Neural crest cell (in vitro differentiated cells): ENCODE measurements at regions not wholly inside any gene's neighbourhood (a gene's known extent, or its start where the extent isn't known, plus 50 kb on each side); places are given as distances from the start of the nearest gene placed in this dataset.
A peak's percentile ranks its signal among the peaks of the same experiment; 100 is the strongest.

Experiments used
- DNase-seq: peaks from one replicate; pipeline ENCODE4 v3.0.0; 2021; ENCODE audit warnings: low read depth, mixed read lengths, low spot score
- H3K27ac Mint-ChIP-seq: one replicate; pipeline ENCODE4 v1.8.0; 2021; ENCODE audit warnings: mild to moderate bottlenecking, mixed read lengths; ENCODE audit not compliant: unreplicated experiment
- H3K27me3 Mint-ChIP-seq: 2 replicates; pipeline ENCODE4 v1.8.0; 2021; ENCODE audit warnings: low read depth, mild to moderate bottlenecking, mixed read lengths
- H3K36me3 Mint-ChIP-seq: 2 replicates; pipeline ENCODE4 v1.8.0; 2021; ENCODE audit warnings: low read depth, mild to moderate bottlenecking, mixed read lengths
- H3K4me1 Mint-ChIP-seq: 2 replicates; pipeline ENCODE4 v1.8.0; 2021; ENCODE audit warnings: mixed read lengths
- H3K4me3 Mint-ChIP-seq: one replicate; pipeline ENCODE4 v1.8.0; 2021; ENCODE audit warnings: mild to moderate bottlenecking, mixed read lengths
- H3K9me3 Mint-ChIP-seq: 2 replicates; pipeline ENCODE4 v1.8.0; 2021; ENCODE audit warnings: mixed read lengths
- TF ChIP-seq, protein P1 (sequence below): fragments of 200-600 bp; sonication (generic); conservative IDR thresholded peaks from 2 replicates; pipeline ENCODE4 v1.5.0; 2021; ENCODE audit warnings: antibody characterized with exemption, mild to moderate bottlenecking

DNA sequence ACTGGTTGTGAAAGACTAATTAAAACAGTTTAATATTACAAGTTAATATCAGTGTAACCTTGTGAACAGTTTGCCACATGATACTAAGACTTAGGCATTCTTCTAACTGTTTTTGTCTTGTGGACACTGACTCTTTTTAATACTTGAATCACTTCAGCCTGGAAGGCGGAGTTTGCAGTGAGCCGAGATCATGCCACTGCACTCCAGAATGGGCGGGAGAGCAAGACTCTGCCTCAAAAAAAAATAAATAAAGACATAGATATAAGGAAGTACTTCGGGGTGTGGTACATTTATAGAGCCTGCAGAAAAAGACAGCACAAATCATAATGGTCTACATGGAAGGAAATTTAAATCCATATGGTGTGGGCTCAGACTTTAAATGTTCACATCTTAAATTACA is 300.4 kb upstream of the NETO1 start:
- H3K27ac Mint-ChIP-seq = no peak overlapping the region
- no peaks in the 10 kb centered on the region for H3K36me3 Mint-ChIP-seq
- H3K27me3 Mint-ChIP-seq = no peaks in the 10 kb centered on the region
- DNase-seq = no peak
- TF ChIP-seq, protein P1, sequence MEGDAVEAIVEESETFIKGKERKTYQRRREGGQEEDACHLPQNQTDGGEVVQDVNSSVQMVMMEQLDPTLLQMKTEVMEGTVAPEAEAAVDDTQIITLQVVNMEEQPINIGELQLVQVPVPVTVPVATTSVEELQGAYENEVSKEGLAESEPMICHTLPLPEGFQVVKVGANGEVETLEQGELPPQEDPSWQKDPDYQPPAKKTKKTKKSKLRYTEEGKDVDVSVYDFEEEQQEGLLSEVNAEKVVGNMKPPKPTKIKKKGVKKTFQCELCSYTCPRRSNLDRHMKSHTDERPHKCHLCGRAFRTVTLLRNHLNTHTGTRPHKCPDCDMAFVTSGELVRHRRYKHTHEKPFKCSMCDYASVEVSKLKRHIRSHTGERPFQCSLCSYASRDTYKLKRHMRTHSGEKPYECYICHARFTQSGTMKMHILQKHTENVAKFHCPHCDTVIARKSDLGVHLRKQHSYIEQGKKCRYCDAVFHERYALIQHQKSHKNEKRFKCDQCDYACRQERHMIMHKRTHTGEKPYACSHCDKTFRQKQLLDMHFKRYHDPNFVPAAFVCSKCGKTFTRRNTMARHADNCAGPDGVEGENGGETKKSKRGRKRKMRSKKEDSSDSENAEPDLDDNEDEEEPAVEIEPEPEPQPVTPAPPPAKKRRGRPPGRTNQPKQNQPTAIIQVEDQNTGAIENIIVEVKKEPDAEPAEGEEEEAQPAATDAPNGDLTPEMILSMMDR = no peak
- H3K4me1 Mint-ChIP-seq = peaks cover 5% of the 10 kb centered on the region
- H3K4me3 Mint-ChIP-seq = no peak overlapping the region
- H3K9me3 Mint-ChIP-seq = peaks cover 3% of the 10 kb centered on the region

DNA sequence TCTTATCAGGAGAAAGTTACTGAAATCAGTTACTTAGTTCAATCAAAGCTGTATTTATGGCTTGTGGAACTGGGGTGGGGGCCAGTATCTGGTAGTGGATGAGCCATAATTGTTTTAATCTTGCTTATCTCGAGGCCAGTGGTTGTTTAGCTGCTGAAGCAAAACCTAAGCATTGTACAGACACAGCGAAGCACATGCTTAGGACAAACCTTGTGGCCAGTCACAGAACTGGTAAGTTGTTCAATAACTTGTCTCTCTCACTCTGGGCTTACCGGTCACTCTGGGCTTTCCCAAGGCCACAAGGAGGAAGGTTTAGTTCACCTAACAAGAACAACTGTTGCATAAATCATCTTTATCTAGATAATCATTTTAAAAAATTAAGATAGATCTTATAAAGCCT is 296.6 kb upstream of the NETO1 start:
- no peak for DNase-seq
- no peak overlapping the region for H3K27ac Mint-ChIP-seq

DNA sequence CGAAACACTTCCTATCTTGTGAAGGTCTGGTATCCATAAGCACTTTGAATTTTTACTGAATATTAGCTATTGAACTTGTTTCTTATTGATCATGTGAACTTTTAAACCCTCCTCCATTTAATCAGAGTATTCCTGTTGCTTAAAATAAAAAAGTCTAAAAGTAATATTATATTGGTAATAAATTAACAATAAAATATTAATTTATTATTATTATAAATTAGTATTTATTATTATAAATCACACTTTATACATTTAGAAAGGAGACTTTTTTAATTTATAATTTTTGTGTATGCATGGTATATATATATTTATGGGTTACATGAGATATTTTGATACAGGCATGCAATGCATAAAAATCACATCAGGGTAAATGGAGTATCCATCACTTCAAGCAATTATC is 295.4 kb upstream of the NETO1 start:
- Mint-ChIP-seq H3K4me1 (peaks cover 7% of the 10 kb centered on the region), H3K27ac (no peak overlapping the region), H3K36me3 (no peaks in the 10 kb centered on the region), H3K27me3 (no peaks in the 10 kb centered on the region), H3K4me3 (no peak overlapping the region), H3K9me3 (peaks cover 3% of the 10 kb centered on the region)
- TF ChIP-seq, protein P1 = no peak
- DNase-seq = no peak

More for the DNA sequence above, 296.6 kb upstream of the NETO1 start:
- no peaks in the 10 kb centered on the region for H3K36me3 Mint-ChIP-seq
- TF ChIP-seq, protein P1 = no peak
- H3K4me1 Mint-ChIP-seq = peaks cover 9% of the 10 kb centered on the region
- H3K4me3 Mint-ChIP-seq = no peak overlapping the region
- H3K9me3 Mint-ChIP-seq = peaks cover 3% of the 10 kb centered on the region
- H3K27me3 Mint-ChIP-seq = no peaks in the 10 kb centered on the region

DNA sequence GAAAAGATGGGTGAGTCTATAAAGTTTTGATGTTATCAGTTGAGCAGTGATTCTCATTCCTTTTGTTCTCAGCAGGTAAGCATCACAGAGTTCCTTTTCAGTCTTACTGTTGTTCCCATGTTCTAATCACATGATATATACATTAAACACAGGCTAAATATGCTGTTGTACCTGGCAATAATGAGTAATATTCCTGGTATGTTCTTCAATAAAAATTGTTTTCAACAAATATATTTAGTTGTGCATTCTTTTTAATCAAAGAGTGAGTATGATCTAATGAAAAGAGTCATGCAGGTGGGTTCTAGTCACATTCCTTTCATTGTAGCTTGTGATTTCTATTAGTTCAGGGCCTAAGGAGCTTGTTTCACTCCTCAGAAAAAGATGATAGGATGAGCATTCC is 288.3 kb upstream of the NETO1 start:
- H3K27me3 Mint-ChIP-seq = no peaks in the 10 kb centered on the region
- no peaks in the 10 kb centered on the region for H3K4me1 Mint-ChIP-seq

DNA sequence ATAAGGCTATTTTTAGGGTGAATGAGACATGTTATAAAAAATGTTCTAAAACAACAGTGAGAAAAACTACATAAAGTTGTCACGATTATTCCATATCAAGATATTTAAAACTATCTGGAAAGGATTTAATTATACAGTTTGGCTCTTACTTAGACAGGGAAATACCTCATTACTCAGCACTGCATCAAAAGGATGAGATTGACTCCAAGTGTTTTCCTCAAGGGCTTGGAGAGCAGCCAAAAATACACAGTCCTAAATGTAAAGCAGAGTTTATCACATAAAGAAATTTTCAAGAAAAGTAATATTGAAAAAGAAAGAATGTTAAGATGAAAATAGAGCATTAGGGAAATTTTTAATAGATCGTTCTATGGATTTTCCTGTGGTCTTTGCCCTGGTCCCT is 285.5 kb upstream of the NETO1 start:
- Mint-ChIP-seq H3K4me1 (peaks cover 4% of the 10 kb centered on the region), H3K36me3 (no peaks in the 10 kb centered on the region), H3K4me3 (no peak overlapping the region), H3K27ac (no peak overlapping the region), H3K9me3 (peaks cover 3% of the 10 kb centered on the region), H3K27me3 (no peaks in the 10 kb centered on the region)
- TF ChIP-seq, protein P1 = no peak
- no peak for DNase-seq

More for the DNA sequence above, 288.3 kb upstream of the NETO1 start:
- peaks cover under 1% of the 10 kb centered on the region for H3K9me3 Mint-ChIP-seq
- DNase-seq = no peak
- no peak overlapping the region for H3K27ac Mint-ChIP-seq
- no peak overlapping the region for H3K4me3 Mint-ChIP-seq
- TF ChIP-seq, protein P1 = no peak
- H3K36me3 Mint-ChIP-seq = no peaks in the 10 kb centered on the region

DNA sequence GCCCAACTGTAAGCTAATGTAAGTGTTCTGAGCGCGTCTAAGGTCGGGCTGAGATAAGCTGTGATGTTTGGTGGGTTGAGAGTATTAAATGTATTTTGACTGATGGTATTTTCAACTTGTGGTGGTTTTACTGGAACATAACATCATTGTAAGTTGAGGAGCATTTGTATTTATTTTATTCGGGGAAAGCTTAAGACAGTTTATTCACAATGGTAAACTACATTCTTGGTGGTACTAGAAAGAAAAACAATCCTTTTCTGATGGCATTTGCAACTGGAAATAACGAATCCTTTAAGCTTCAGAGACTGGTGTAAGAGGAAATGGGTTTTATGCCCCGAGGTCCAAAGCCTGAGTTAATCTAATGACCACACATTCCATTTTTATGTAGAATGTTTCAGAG is 283.3 kb upstream of the NETO1 start:
- peaks cover 3% of the 10 kb centered on the region for H3K9me3 Mint-ChIP-seq
- no peaks in the 10 kb centered on the region for H3K27me3 Mint-ChIP-seq
- DNase-seq = no peak
- H3K4me3 Mint-ChIP-seq = no peak overlapping the region
- peak overlapping the region; percentile 35 for H3K27ac Mint-ChIP-seq
- TF ChIP-seq, protein P1 = no peak
- no peaks in the 10 kb centered on the region for H3K36me3 Mint-ChIP-seq
- peaks cover 4% of the 10 kb centered on the region for H3K4me1 Mint-ChIP-seq
